VCaP (cell line): ENCODE measurements at regions not wholly inside any gene's neighbourhood (a gene's known extent, or its start where the extent isn't known, plus 50 kb on each side); places are given as distances from the start of the nearest gene placed in this dataset.

ENCODE experiments used
- H3K27ac ChIP-seq: fragments of 450-650 bp; 2 replicates; pipeline ENCODE4 v1.5.1; 2017
- TF ChIP-seq, protein P1 (sequence below): fragments of 450-650 bp; conservative IDR thresholded peaks from 2 replicates; pipeline ENCODE4 v1.5.1; 2017; ENCODE audit warnings: mild to moderate bottlenecking, moderate library complexity

DNA sequence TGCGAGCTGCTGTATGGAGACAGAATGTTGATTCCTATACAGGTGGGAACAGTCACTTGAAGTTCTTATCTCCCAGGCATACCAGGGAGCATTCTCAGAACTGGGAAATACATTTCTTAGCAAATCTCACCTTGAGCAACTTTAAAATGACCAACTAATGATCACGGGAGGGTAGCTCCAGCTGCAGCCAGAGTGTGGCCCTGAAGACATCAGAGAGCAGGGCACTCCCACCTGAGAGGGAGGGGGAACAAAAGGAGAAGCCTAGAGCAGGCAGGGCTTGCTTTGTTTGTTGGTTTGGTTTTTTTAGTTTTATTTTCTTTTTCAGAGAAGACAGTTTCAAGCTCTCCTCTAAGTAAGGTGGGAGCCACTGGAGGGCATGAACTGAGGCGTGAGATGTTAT is 101.1 kb downstream of the OTX2 start:
- no peak overlapping the region for H3K27ac ChIP-seq
- TF ChIP-seq, protein P1, sequence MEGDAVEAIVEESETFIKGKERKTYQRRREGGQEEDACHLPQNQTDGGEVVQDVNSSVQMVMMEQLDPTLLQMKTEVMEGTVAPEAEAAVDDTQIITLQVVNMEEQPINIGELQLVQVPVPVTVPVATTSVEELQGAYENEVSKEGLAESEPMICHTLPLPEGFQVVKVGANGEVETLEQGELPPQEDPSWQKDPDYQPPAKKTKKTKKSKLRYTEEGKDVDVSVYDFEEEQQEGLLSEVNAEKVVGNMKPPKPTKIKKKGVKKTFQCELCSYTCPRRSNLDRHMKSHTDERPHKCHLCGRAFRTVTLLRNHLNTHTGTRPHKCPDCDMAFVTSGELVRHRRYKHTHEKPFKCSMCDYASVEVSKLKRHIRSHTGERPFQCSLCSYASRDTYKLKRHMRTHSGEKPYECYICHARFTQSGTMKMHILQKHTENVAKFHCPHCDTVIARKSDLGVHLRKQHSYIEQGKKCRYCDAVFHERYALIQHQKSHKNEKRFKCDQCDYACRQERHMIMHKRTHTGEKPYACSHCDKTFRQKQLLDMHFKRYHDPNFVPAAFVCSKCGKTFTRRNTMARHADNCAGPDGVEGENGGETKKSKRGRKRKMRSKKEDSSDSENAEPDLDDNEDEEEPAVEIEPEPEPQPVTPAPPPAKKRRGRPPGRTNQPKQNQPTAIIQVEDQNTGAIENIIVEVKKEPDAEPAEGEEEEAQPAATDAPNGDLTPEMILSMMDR, result no peak

DNA sequence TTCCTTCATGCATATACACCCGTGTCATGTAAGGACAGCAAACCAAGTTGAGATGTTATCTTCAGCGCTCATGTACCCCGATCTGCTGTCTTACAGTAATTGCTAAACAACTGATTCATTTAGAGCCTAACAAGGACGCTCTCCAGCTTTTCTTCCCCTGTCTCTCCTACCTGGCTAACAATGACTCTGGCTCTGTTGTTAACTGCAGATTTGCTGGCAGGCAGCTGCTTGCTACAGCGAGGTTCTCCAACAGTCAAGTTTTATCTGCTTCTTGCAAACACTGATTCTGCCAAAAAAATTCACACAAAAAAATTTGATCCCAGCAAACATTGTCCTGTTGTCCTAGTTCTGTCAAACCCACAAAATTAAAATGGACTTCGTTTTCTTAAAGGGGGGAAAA is 101.6 kb downstream of the OTX2 start:
- TF ChIP-seq, protein P1, result no peak

DNA sequence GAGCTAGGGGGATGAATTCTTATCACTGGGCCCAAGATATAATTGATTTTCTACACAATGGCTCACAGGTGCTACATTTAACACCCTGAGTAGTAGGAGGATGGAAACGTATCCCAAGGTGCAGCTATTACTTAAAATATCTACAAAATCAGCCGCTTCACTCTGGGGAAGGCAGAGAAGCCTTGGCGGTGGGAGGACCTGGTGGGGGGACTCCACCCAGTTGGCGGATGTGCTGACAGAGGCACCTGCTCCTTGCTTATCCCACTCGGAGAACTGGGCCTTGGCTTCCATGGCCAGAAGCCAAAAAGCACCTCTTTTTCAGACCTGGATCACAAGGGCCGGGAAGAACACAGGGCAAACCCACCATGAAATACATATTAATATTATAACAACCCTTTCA is 106.3 kb downstream of the OTX2 start:
- no peak overlapping the region for H3K27ac ChIP-seq
- TF ChIP-seq, protein P1, result no peak

More for the DNA sequence above, 101.6 kb downstream of the OTX2 start:
- H3K27ac ChIP-seq, result no peak overlapping the region

DNA sequence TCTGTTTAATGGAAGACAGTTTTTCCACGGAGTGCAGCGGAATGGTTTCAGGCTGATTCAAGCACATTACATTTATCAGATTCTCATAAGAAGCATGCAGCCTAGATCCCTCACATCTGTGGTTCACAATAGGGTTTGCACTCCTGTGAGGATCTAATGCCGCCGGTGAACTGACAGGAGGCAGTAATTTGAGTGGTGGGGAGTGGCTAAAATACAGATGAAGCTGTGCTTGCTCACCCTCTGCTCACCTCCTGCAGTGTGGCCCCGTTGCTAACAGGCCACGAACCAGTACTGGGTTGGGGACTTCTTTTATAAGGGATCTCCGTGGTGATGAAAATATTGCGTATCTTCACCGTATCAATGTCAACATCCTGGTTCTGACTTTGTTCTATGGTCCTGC is 107.8 kb downstream of the OTX2 start:
- TF ChIP-seq, protein P1, result no peak
- no peak overlapping the region for H3K27ac ChIP-seq
